OCI-LY7 (cell line): ENCODE measurements at regions not wholly inside any gene's neighbourhood (a gene's known extent, or its start where the extent isn't known, plus 50 kb on each side); places are given as distances from the start of the nearest gene placed in this dataset.
A peak's percentile ranks its signal among the peaks of the same experiment; 100 is the strongest.

ENCODE experiments used
- CTCF ChIP-seq: fragments of 200-600 bp; sonication (generic); conservative IDR thresholded peaks from 2 replicates; pipeline ENCODE4 v1.5.1; 2014; ENCODE audit warnings: mild to moderate bottlenecking, antibody characterized with exemption, low read length, moderate library complexity, mixed read lengths
- EZH2phosphoT487 ChIP-seq: fragments of 200-600 bp; sonication (generic); IDR thresholded peaks from 2 replicates; pipeline ENCODE4 v1.6.1; 2018; ENCODE audit warnings: low read depth, borderline replicate concordance, mild to moderate bottlenecking, mixed run types, antibody characterized with exemption, low read length, moderate library complexity, mixed read lengths

- TF ChIP-seq CTCF = peak; percentile 34; the same call in 1 of the 2 replicates
- no peak for TF ChIP-seq EZH2phosphoT487
Measured at GRCh38 chrX:76893930-76894329, 466.4 kb downstream of the MAGEE1 start.
